Ecto neural progenitor cell (in vitro differentiated cells): ENCODE measurements at regions not wholly inside any gene's neighbourhood (a gene's known extent, or its start where the extent isn't known, plus 50 kb on each side); places are given as distances from the start of the nearest gene placed in this dataset.
A peak's percentile ranks its signal among the peaks of the same experiment; 100 is the strongest.
"Not testable (repeated sequence)": the region's sequence is repeated elsewhere in the genome, so short reads cannot be mapped to it uniquely, and the experiment has no call there.

ENCODE experiments used
- DNase-seq: peaks from one replicate; pipeline ENCODE4 v3.0.0-alpha.2; 2018; ENCODE audit warnings: low spot score

- DNase-seq = no peak
These were observed 69.6 kb downstream of the SERTM2 start for GRCh38 chrX:111581086-111581485.

GRCh38 chrX:111585337-111585736 is 73.9 kb downstream of the SERTM2 start:
- DNase-seq = peak; percentile 55

GRCh38 chrX:111594348-111594877 is 83.0 kb downstream of the SERTM2 start:
- not testable (repeated sequence) for DNase-seq

- DNase-seq = no peak
These were observed 83.0 kb upstream of the ALG13 start for GRCh38 chrX:111597967-111598366.

GRCh38 chrX:111608724-111609123 is 72.2 kb upstream of the ALG13 start:
- no peak for DNase-seq

GRCh38 chrX:111609206-111609605 is 71.8 kb upstream of the ALG13 start:
- DNase-seq = no peak

- DNase-seq = no peak
These were observed 65.7 kb upstream of the ALG13 start for GRCh38 chrX:111615227-111615626.

- no peak for DNase-seq
These were observed 64.2 kb upstream of the ALG13 start for GRCh38 chrX:111616786-111617185.

GRCh38 chrX:111620084-111620483 is 60.9 kb upstream of the ALG13 start:
- not testable (repeated sequence) for DNase-seq

- DNase-seq = no peak
These were observed 56.8 kb upstream of the ALG13 start for GRCh38 chrX:111624169-111624568.

- not testable (repeated sequence) for DNase-seq
These were observed 53.7 kb upstream of the ALG13 start for GRCh38 chrX:111627256-111627655.
